ENCODE measurements at regions not wholly inside any gene's neighbourhood (a gene's known extent, or its start where the extent isn't known, plus 50 kb on each side); places are given as distances from the start of the nearest gene placed in this dataset.
"Not testable (repeated sequence)": the region's sequence is repeated elsewhere in the genome, so short reads cannot be mapped to it uniquely, and the experiment has no call there.

- DNase-seq (no peak), ATAC-seq (no peak)
- TF ChIP-seq CTCF (IDR thresholded peaks at IDR 0.05), result no peak
- ChIA-PET POLR2A (no interaction called here), CTCF (no interaction called here)
- Mint-ChIP-seq H3K4me1 (ENCODE audit: low read depth) (no peaks in the 10 kb centered on the region), H3K36me3 (ENCODE audit: low read depth) (no peaks in the 10 kb centered on the region), H3K27me3 (no peaks in the 10 kb centered on the region), H3K4me3 (no peak overlapping the region), H3K9me3 (no peaks in the 10 kb centered on the region), H3K27ac (no peak overlapping the region)
- intact Hi-C loops (cut with micrococcal nuclease), result no loop called here
These were observed 213.2 kb upstream of the GRIN3A start for GRCh38 chr9:101951598-101951997.

- DNase-seq (no peak), ATAC-seq (no peak)
- Mint-ChIP-seq H3K36me3 (ENCODE audit: low read depth) (no peaks in the 10 kb centered on the region), H3K4me1 (ENCODE audit: low read depth) (no peaks in the 10 kb centered on the region), H3K4me3 (no peak overlapping the region), H3K9me3 (peaks cover 1% of the 10 kb centered on the region), H3K27me3 (no peaks in the 10 kb centered on the region), H3K27ac (no peak overlapping the region)
- TF ChIP-seq CTCF (IDR thresholded peaks at IDR 0.05), result no peak
- POLR2A ChIA-PET, result no interaction called here
- CTCF ChIA-PET, result no interaction called here
- intact Hi-C loops (cut with micrococcal nuclease), result no loop called here
These were observed 193.3 kb upstream of the GRIN3A start for GRCh38 chr9:101931756-101932155.

GRCh38 chr9:101930783-101931182 lies 192.3 kb upstream of the GRIN3A start:
- ChIA-PET POLR2A (no interaction called here), CTCF (no interaction called here)
- Mint-ChIP-seq H3K27me3 (no peaks in the 10 kb centered on the region), H3K27ac (no peak overlapping the region), H3K4me3 (no peak overlapping the region), H3K9me3 (no peaks in the 10 kb centered on the region), H3K4me1 (ENCODE audit: low read depth) (no peaks in the 10 kb centered on the region), H3K36me3 (ENCODE audit: low read depth) (no peaks in the 10 kb centered on the region)
- DNase-seq (no peak), ATAC-seq (no peak)
- TF ChIP-seq CTCF (IDR thresholded peaks at IDR 0.05), result no peak
- intact Hi-C loops (cut with micrococcal nuclease), result no loop called here

GRCh38 chr9:101925498-101925897 lies 187.1 kb upstream of the GRIN3A start:
- Mint-ChIP-seq H3K4me3 (no peak overlapping the region), H3K36me3 (ENCODE audit: low read depth) (no peaks in the 10 kb centered on the region), H3K27me3 (no peaks in the 10 kb centered on the region), H3K4me1 (ENCODE audit: low read depth) (no peaks in the 10 kb centered on the region), H3K9me3 (no peaks in the 10 kb centered on the region), H3K27ac (no peak overlapping the region)
- ATAC-seq (no peak), DNase-seq (no peak)
- ChIA-PET CTCF (interaction anchor here (1.2 kb wide), 1 partner anchor 110 kb away, joined by 3 read pairs; no protein-coding TSS in a partner anchor), POLR2A (no interaction called here)
- TF ChIP-seq CTCF (IDR thresholded peaks at IDR 0.05), result no peak
- intact Hi-C loops (cut with micrococcal nuclease), result no loop called here

- POLR2A ChIA-PET, result no interaction called here
- ATAC-seq (no peak), DNase-seq (no peak)
- Mint-ChIP-seq H3K36me3 (ENCODE audit: low read depth) (no peaks in the 10 kb centered on the region), H3K9me3 (no peaks in the 10 kb centered on the region), H3K4me3 (no peak overlapping the region), H3K27me3 (no peaks in the 10 kb centered on the region), H3K4me1 (ENCODE audit: low read depth) (no peaks in the 10 kb centered on the region), H3K27ac (no peak overlapping the region)
- CTCF ChIA-PET, result no interaction called here
- TF ChIP-seq CTCF (IDR thresholded peaks at IDR 0.05), result no peak
- intact Hi-C loops (cut with micrococcal nuclease), result no loop called here
These were observed 185.0 kb upstream of the GRIN3A start for GRCh38 chr9:101923451-101923850.

- ATAC-seq; H3K36me3 Mint-ChIP-seq (ENCODE audit: low read depth); DNase-seq; CTCF ChIA-PET; H3K9me3 Mint-ChIP-seq; intact Hi-C loops (cut with micrococcal nuclease); H3K27me3 Mint-ChIP-seq; H3K27ac Mint-ChIP-seq; H3K4me1 Mint-ChIP-seq (ENCODE audit: low read depth); H3K4me3 Mint-ChIP-seq: not testable (repeated sequence)
- POLR2A ChIA-PET, result interaction anchor here (0.6 kb wide), 1 partner anchor 51 kb away, joined by 3 read pairs; no protein-coding TSS in a partner anchor
These were observed 178.5 kb upstream of the GRIN3A start for GRCh38 chr9:101916948-101917347.

Measured in activated CD8-positive, alpha-beta T cell treated with anti-CD3 and anti-CD28 coated beads for 36 hours (primary cell).